K562 (cell line): ENCODE measurements at regions not wholly inside any gene's neighbourhood (a gene's known extent, or its start where the extent isn't known, plus 50 kb on each side); places are given as distances from the start of the nearest gene placed in this dataset.

Source experiments
- ATAC-seq: fragments of 200-7000 bp; cut with Tn5 transposase; 3 replicates; pipeline ENCODE4 v1.9.1; 2020; ENCODE audit warnings: moderate library complexity
- BruUV-seq: library from RNA; stranded (reverse); fragments of 400-500 nt; replicated peaks from 2 replicates; lab custom pipeline; 2021; lab: Mats Ljungman, UMichigan
- CTCF ChIA-PET: fragments of 300-600 bp; formaldehyde crosslinking; extraction: SDS; loops from one replicate; lab custom pipeline; 2021; ENCODE audit warnings: low intra/inter-chr PET ratio; lab: Yijun Ruan, JAX
- POLR2A ChIA-PET: fragments of 300-600, 350-650 bp; sonication (Branson Sonifier 250); formaldehyde crosslinking; extraction: SDS; loops from one replicate; lab custom pipeline; 2021; ENCODE audit warnings: antibody characterized with exemption, inconsistent platforms; lab: Yijun Ruan, JAX
- DNase-seq, 4 experiments: peaks; one replicate each; pipeline versions ENCODE4 v3.0.0 to v3.0.0-alpha.2; 2011 to 2018; ENCODE audit warnings: low spot score in 3 of 4, mixed read lengths in 3 of 4; ENCODE audit errors: extremely low read depth in 1 of 4
- FAIRE-seq: peaks from 2 replicates; lab custom pipeline; 2011; peaks lifted over from hg19 to GRCh38; lab: Jason Lieb, UNC
- H2AFZ ChIP-seq: 2 replicates; pipeline ENCODE4 v1.6.0; 2011; ENCODE audit warnings: low read depth, low read length, control low read depth, inconsistent platforms
- H3K27ac ChIP-seq: fragments of 200-600 bp; 3 replicates; pipeline ENCODE4 v1.8.0; 2011; ENCODE audit warnings: low read depth, mild to moderate bottlenecking, control low read depth, inconsistent platforms, low read length, moderate library complexity, mixed read lengths; ENCODE audit errors: extremely low read depth
- H3K27me3 ChIP-seq, 2 experiments: fragments of 300-600 bp in 1 of 2; 2 replicates in 1 of 2; 3 replicates in 1 of 2; pipeline versions ENCODE4 v1.6.0 to v1.8.0; 2011; ENCODE audit warnings: inconsistent platforms in 2 of 2, low read length in 2 of 2, mild to moderate bottlenecking in 1 of 2, mixed read lengths in 1 of 2, moderate library complexity in 1 of 2; ENCODE audit not compliant: control insufficient read depth in 2 of 2, insufficient read depth in 2 of 2
- H3K36me3 ChIP-seq: fragments of 300-600 bp; 3 replicates; pipeline ENCODE4 v1.8.0; 2011; ENCODE audit warnings: mild to moderate bottlenecking, low read length, inconsistent platforms; ENCODE audit not compliant: control insufficient read depth, insufficient read depth
- H3K4me1 ChIP-seq, 2 experiments: fragments of 200-600 bp in 1 of 2; replicated peaks in 1 of 2; 2 replicates in 1 of 2; 3 replicates in 1 of 2; pipeline versions ENCODE4 v1.5.1 to v1.8.0; 2011; ENCODE audit warnings: inconsistent platforms in 2 of 2, low read length in 2 of 2, mild to moderate bottlenecking in 1 of 2, mixed read lengths in 1 of 2, moderate library complexity in 1 of 2; ENCODE audit not compliant: control insufficient read depth in 2 of 2, insufficient read depth in 2 of 2
- H3K4me2 ChIP-seq: 2 replicates; pipeline ENCODE4 v1.6.1; 2011; ENCODE audit warnings: low read length, control low read depth, inconsistent platforms, mixed read lengths; ENCODE audit not compliant: insufficient read depth
- H3K4me3 ChIP-seq: fragments of 200-600 bp; sonication (generic), shearing (Covaris generic); 2 replicates; pipeline ENCODE4 v1.5.1; 2016; ENCODE audit warnings: control low read depth, inconsistent platforms
- H3K79me2 ChIP-seq: fragments of 200-600 bp; 3 replicates; pipeline ENCODE4 v1.8.0; 2011; ENCODE audit warnings: low read length, inconsistent platforms; ENCODE audit not compliant: control insufficient read depth, insufficient read depth
- H3K9ac ChIP-seq, 2 experiments: 2 replicates each; pipeline versions ENCODE4 v1.6.0 to v1.6.1; 2011; ENCODE audit warnings: low read depth in 2 of 2, low read length in 2 of 2, control low read depth in 1 of 2, inconsistent platforms in 1 of 2, mild to moderate bottlenecking in 1 of 2, mixed read lengths in 1 of 2; ENCODE audit not compliant: insufficient read depth in 1 of 2
- H3K9me1 ChIP-seq: one replicate; pipeline ENCODE4 v1.6.0; 2011; ENCODE audit warnings: inconsistent platforms, mild to moderate bottlenecking, low read length, moderate library complexity; ENCODE audit not compliant: control insufficient read depth, insufficient read depth
- H3K9me3 ChIP-seq: replicated peaks from 2 replicates; pipeline ENCODE4 v1.5.1; 2011; ENCODE audit warnings: low read depth, low read length, inconsistent platforms; ENCODE audit not compliant: control insufficient read depth, insufficient read depth
- H4K20me1 ChIP-seq: replicated peaks from 2 replicates; pipeline ENCODE4 v1.6.1; 2011; ENCODE audit warnings: low read length, inconsistent platforms, mixed read lengths; ENCODE audit not compliant: control insufficient read depth, insufficient read depth
- GABPB2 ChIP-seq: fragments of 250-450 bp; sonication (Bioruptor Pico); conservative IDR thresholded peaks from 2 replicates; pipeline ENCODE4 v1.5.1; 2021; ENCODE audit warnings: mild to moderate bottlenecking
- HNRNPK ChIP-seq: fragments of 200-400 bp; formaldehyde crosslinking; IDR thresholded peaks from one replicate; pipeline ENCODE4 v1.6.1; 2018; ENCODE audit warnings: mild to moderate bottlenecking, low read depth, low read length; ENCODE audit not compliant: poor library complexity, severe bottlenecking
- L3MBTL2 ChIP-seq: fragments of 450-650 bp; IDR thresholded peaks from 2 replicates; pipeline ENCODE4 v1.6.1; 2016; ENCODE audit warnings: mild to moderate bottlenecking, moderate library complexity
- SMAD3 ChIP-seq: fragments of 450-650 bp; formaldehyde crosslinking; conservative IDR thresholded peaks from 2 replicates; pipeline ENCODE4 v1.4.0; 2020; ENCODE audit warnings: mild to moderate bottlenecking
- TCF7 ChIP-seq: sonication (generic); IDR thresholded peaks from 2 replicates; pipeline ENCODE4 v1.6.1; 2016; ENCODE audit warnings: antibody characterized with exemption, borderline replicate concordance
- TEAD4 ChIP-seq, 2 experiments: sonication (generic) in 1 of 2; formaldehyde crosslinking in 1 of 2; IDR thresholded peaks; 2 replicates each; pipeline versions ENCODE4 v1.6.1 to v1.8.0; 2012 to 2022; ENCODE audit warnings: borderline replicate concordance in 1 of 2, inconsistent platforms in 1 of 2, low read length in 1 of 2, mild to moderate bottlenecking in 1 of 2, missing genetic modification reagents in 1 of 2
- ZKSCAN3 ChIP-seq: fragments of 250-450 bp; sonication (Bioruptor Pico); IDR thresholded peaks from 2 replicates; pipeline ENCODE4 v1.4.0; 2020
- ZNF707 ChIP-seq: fragments of 250-450 bp; sonication (Bioruptor Pico); conservative IDR thresholded peaks from 2 replicates; pipeline ENCODE4 v1.8.0; 2022; ENCODE audit warnings: inconsistent platforms, mild to moderate bottlenecking, moderate library complexity
- ZNF717 ChIP-seq: fragments of 250-450 bp; sonication (Bioruptor Pico); IDR thresholded peaks from 2 replicates; pipeline ENCODE4 v1.5.0; 2021
- ZZZ3 ChIP-seq: fragments of 450-650 bp; IDR thresholded peaks from 2 replicates; pipeline ENCODE4 v1.6.1; 2016; ENCODE audit warnings: antibody characterized with exemption, mild to moderate bottlenecking, moderate library complexity
- WGBS: fragments of 100-300 bp; shearing (Covaris generic); methylation state at CpG from one replicate; pipeline ENCODE4 v1.1.6; 2016; ENCODE audit warnings: low coverage, mixed read lengths; ENCODE audit not compliant: insufficient coverage; ENCODE audit errors: missing lambda C conversion rate; 5-methylcytosine and 5-hydroxymethylcytosine counted together
- in situ Hi-C: fragments of 300-500 bp; cut with MboI; formaldehyde crosslinking; loops from 4 replicates; pipeline ENCODE4 v1.15.0; 2018; ENCODE audit warnings: inconsistent platforms, mixed read lengths
- intact Hi-C: fragments of 100-400 bp; cut with micrococcal nuclease; formaldehyde crosslinking; loops from 2 replicates; pipeline ENCODE4 v1.14.2; 2022
- TF ChIP-seq, protein P1 (sequence below): fragments of 450-650 bp; conservative IDR thresholded peaks from 2 replicates; pipeline ENCODE4 v1.6.1; 2016; ENCODE audit warnings: missing genetic modification characterization, low read depth, mild to moderate bottlenecking, control low read depth, missing compliant biosample characterization
- TF ChIP-seq, protein P2 (sequence below): fragments of 450-650 bp; IDR thresholded peaks from 2 replicates; pipeline ENCODE4 v1.6.1; 2018; ENCODE audit warnings: mild to moderate bottlenecking, low read depth; ENCODE audit not compliant: partially characterized antibody
- TF ChIP-seq, protein P3 (sequence below): sonication (generic); formaldehyde crosslinking; IDR thresholded peaks from 2 replicates; pipeline ENCODE4 v1.8.1; 2023; ENCODE audit warnings: missing genetic modification reagents, mild to moderate bottlenecking, borderline replicate concordance

DNA sequence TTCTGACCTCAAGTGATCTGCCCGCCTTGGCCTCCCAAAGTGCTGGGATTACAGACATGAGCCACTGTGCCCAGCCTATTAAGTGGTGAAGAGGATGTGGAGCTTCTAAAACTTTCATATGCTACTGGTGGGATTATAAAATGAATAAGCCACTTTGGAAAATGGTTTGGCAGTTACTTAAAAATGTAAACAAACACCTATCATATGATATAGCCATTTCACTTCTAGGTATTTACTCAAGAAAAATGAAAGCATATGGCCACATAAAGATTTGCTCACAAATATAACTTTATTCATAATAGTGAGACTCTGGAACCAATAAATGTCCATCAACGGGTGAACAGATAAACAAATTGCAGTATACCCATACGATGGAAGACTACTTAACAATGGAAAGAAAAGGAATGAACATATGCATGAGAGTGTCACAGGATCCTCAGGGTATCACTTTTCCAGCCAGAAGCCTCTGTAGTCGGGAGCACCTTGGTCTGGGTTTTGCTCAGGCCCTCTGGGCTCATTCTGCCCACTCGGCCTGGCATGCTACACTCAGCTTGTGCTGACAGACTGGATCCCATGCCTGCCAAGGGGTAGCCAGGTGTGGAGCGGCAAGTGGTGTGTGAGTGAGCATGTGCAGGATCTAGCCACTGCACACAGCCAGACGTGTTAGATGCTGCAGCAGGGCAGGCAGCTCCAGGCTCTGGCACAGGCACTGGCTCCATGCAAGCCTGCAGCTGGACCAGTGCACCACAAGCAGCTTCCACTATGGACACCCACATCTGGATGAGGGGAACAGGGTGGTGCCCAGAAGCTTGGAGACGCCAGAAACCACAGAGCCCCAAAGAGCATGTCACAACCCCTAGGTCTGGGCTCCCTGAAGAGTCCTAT is 213.2 kb upstream of the DIO3 start:
- H3K36me3 ChIP-seq, result no peaks in the 10 kb centered on the region
- H3K27me3 ChIP-seq, result no peaks in the 10 kb centered on the region; a peak in 1 of 5 replicates
- DNase-seq, result no peak
- TF ChIP-seq HNRNPK (no peak), L3MBTL2 (no peak), TCF7 (no peak), ZNF707 (CRISPR knock-in tag) (no peak), ZNF717 (CRISPR knock-in tag) (no peak), ZKSCAN3 (CRISPR knock-in tag) (no peak), ZZZ3 (no peak), GABPB2 (CRISPR knock-in tag) (no peak), SMAD3 (CRISPR knock-in tag) (no peak), TEAD4 (IDR thresholded peaks at IDR 0.05; ENCODE audit: low read length) (no peak), TEAD4 (CRISPR knock-in tag; IDR thresholded peaks at IDR 0.05; ENCODE audit: borderline replicate concordance) (no peak)
- TF ChIP-seq, protein P1, sequence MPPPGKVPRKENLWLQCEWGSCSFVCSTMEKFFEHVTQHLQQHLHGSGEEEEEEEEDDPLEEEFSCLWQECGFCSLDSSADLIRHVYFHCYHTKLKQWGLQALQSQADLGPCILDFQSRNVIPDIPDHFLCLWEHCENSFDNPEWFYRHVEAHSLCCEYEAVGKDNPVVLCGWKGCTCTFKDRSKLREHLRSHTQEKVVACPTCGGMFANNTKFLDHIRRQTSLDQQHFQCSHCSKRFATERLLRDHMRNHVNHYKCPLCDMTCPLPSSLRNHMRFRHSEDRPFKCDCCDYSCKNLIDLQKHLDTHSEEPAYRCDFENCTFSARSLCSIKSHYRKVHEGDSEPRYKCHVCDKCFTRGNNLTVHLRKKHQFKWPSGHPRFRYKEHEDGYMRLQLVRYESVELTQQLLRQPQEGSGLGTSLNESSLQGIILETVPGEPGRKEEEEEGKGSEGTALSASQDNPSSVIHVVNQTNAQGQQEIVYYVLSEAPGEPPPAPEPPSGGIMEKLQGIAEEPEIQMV (tag), result no peak
- TF ChIP-seq, protein P2, sequence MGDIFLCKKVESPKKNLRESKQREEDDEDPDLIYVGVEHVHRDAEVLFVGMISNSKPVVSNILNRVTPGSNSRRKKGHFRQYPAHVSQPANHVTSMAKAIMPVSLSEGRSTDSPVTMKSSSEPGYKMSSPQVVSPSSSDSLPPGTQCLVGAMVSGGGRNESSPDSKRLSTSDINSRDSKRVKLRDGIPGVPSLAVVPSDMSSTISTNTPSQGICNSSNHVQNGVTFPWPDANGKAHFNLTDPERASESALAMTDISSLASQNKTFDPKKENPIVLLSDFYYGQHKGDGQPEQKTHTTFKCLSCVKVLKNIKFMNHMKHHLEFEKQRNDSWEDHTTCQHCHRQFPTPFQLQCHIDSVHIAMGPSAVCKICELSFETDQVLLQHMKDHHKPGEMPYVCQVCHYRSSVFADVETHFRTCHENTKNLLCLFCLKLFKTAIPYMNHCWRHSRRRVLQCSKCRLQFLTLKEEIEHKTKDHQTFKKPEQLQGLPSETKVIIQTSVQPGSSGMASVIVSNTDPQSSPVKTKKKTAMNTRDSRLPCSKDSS, result no peak
- TF ChIP-seq, protein P3, sequence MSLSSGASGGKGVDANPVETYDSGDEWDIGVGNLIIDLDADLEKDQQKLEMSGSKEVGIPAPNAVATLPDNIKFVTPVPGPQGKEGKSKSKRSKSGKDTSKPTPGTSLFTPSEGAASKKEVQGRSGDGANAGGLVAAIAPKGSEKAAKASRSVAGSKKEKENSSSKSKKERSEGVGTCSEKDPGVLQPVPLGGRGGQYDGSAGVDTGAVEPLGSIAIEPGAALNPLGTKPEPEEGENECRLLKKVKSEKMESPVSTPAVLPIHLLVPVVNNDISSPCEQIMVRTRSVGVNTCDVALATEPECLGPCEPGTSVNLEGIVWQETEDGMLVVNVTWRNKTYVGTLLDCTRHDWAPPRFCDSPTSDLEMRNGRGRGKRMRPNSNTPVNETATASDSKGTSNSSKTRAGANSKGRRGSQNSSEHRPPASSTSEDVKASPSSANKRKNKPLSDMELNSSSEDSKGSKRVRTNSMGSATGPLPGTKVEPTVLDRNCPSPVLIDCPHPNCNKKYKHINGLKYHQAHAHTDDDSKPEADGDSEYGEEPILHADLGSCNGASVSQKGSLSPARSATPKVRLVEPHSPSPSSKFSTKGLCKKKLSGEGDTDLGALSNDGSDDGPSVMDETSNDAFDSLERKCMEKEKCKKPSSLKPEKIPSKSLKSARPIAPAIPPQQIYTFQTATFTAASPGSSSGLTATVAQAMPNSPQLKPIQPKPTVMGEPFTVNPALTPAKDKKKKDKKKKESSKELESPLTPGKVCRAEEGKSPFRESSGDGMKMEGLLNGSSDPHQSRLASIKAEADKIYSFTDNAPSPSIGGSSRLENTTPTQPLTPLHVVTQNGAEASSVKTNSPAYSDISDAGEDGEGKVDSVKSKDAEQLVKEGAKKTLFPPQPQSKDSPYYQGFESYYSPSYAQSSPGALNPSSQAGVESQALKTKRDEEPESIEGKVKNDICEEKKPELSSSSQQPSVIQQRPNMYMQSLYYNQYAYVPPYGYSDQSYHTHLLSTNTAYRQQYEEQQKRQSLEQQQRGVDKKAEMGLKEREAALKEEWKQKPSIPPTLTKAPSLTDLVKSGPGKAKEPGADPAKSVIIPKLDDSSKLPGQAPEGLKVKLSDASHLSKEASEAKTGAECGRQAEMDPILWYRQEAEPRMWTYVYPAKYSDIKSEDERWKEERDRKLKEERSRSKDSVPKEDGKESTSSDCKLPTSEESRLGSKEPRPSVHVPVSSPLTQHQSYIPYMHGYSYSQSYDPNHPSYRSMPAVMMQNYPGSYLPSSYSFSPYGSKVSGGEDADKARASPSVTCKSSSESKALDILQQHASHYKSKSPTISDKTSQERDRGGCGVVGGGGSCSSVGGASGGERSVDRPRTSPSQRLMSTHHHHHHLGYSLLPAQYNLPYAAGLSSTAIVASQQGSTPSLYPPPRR, result no peak
- no peaks in the 10 kb centered on the region for H3K9me3 ChIP-seq
- H3K27ac ChIP-seq, result no peak overlapping the region
- ATAC-seq, result no peak
- H3K4me3 ChIP-seq, result no peak overlapping the region
- no peak overlapping the region for H3K9ac ChIP-seq
- intact Hi-C loops, result no loop called here
- H3K9me1 ChIP-seq, result no peaks in the 10 kb centered on the region
- no peaks in the 10 kb centered on the region for H4K20me1 ChIP-seq
- ChIA-PET POLR2A (no interaction called here), CTCF (no interaction called here)
- H3K4me1 ChIP-seq, result no peaks in the 10 kb centered on the region
- BruUV-seq, result no TSS peak
- in situ Hi-C loops, result no loop called here
- no peak overlapping the region for H2AFZ ChIP-seq
- H3K4me2 ChIP-seq, result no peak overlapping the region
- no peak for FAIRE-seq
- H3K79me2 ChIP-seq, result no peaks in the 10 kb centered on the region
- WGBS, result 0% methylated on average over 6 of the region's 8 CpGs
